ENCODE measurements at regions not wholly inside any gene's neighbourhood (a gene's known extent, or its start where the extent isn't known, plus 50 kb on each side); places are given as distances from the start of the nearest gene placed in this dataset.

- TF ChIP-seq POLR2A (IDR thresholded peaks at IDR 0.05) (no peak), CTCF (IDR thresholded peaks at IDR 0.05 in 4 of 5, conservative IDR thresholded peaks at IDR 0.05 in 1 of 5) (no peak)
Measured at GRCh38 chr5:124180875-124181461, 565.5 kb downstream of the ZNF608 start.

Data from gastrocnemius medialis (tissue), 4 donors.